ENCODE measurements at regions not wholly inside any gene's neighbourhood (a gene's known extent, or its start where the extent isn't known, plus 50 kb on each side); places are given as distances from the start of the nearest gene placed in this dataset.
A peak's percentile ranks its signal among the peaks of the same experiment; 100 is the strongest.

DNA sequence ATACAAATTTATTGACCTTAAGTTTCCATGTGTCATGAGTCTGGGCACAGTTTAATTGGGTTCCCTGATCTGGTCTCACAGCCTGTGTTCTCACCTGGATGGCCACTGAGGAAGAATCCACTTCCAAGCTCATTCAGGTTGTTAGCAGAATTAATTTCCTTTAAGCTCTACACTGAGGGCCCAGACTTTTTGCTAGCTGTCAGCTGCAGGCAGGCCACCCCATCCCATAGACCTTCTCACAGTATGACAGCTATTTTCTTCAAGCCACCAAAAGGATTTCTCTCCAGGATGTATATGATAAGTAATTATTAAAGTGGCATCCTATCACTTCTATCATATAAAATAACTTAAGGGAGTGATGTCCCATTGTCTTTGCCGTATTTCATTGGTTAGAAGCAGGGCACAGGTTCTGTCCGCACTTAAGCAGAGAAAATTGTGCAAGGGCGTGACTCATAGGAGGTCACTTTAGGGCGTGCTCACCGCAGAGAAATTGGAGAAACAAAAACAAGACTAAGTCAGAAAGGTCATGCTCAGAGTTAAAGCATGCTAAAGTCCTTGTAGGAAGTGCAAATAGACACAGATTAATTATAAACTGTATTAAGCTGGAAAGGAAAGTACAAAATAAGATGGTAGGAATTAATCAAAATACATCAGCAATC, 109.9 kb downstream of the AHR start (continued):
- TF ChIP-seq, protein P1, sequence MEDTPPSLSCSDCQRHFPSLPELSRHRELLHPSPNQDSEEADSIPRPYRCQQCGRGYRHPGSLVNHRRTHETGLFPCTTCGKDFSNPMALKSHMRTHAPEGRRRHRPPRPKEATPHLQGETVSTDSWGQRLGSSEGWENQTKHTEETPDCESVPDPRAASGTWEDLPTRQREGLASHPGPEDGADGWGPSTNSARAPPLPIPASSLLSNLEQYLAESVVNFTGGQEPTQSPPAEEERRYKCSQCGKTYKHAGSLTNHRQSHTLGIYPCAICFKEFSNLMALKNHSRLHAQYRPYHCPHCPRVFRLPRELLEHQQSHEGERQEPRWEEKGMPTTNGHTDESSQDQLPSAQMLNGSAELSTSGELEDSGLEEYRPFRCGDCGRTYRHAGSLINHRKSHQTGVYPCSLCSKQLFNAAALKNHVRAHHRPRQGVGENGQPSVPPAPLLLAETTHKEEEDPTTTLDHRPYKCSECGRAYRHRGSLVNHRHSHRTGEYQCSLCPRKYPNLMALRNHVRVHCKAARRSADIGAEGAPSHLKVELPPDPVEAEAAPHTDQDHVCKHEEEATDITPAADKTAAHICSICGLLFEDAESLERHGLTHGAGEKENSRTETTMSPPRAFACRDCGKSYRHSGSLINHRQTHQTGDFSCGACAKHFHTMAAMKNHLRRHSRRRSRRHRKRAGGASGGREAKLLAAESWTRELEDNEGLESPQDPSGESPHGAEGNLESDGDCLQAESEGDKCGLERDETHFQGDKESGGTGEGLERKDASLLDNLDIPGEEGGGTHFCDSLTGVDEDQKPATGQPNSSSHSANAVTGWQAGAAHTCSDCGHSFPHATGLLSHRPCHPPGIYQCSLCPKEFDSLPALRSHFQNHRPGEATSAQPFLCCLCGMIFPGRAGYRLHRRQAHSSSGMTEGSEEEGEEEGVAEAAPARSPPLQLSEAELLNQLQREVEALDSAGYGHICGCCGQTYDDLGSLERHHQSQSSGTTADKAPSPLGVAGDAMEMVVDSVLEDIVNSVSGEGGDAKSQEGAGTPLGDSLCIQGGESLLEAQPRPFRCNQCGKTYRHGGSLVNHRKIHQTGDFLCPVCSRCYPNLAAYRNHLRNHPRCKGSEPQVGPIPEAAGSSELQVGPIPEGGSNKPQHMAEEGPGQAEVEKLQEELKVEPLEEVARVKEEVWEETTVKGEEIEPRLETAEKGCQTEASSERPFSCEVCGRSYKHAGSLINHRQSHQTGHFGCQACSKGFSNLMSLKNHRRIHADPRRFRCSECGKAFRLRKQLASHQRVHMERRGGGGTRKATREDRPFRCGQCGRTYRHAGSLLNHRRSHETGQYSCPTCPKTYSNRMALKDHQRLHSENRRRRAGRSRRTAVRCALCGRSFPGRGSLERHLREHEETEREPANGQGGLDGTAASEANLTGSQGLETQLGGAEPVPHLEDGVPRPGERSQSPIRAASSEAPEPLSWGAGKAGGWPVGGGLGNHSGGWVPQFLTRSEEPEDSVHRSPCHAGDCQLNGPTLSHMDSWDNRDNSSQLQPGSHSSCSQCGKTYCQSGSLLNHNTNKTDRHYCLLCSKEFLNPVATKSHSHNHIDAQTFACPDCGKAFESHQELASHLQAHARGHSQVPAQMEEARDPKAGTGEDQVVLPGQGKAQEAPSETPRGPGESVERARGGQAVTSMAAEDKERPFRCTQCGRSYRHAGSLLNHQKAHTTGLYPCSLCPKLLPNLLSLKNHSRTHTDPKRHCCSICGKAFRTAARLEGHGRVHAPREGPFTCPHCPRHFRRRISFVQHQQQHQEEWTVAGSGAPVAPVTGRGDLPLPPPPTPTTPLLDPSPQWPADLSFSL (CRISPR knock-in tag; IDR thresholded peaks at IDR 0.05): no peak
- no peak for TF ChIP-seq ZBTB7A (CRISPR knock-in tag; IDR thresholded peaks at IDR 0.05)
- peak; percentile 68; the same call in 1 of the 2 replicates for TF ChIP-seq CBFB (CRISPR knock-in tag; IDR thresholded peaks at IDR 0.05)
- no peak for TF ChIP-seq ZNF350 (CRISPR knock-in tag; IDR thresholded peaks at IDR 0.05; ENCODE audit: borderline replicate concordance, low read depth)
- no peak for TF ChIP-seq HINFP (CRISPR knock-in tag; IDR thresholded peaks at IDR 0.05; ENCODE audit: low read depth)
- TF ChIP-seq ATF5 (CRISPR knock-in tag; IDR thresholded peaks at IDR 0.05; ENCODE audit: low read depth): no peak
- TF ChIP-seq ZNF501 (CRISPR knock-in tag; IDR thresholded peaks at IDR 0.05): no peak
- no peak for TF ChIP-seq MLLT10 (CRISPR knock-in tag; IDR thresholded peaks at IDR 0.05)
- TF ChIP-seq ZNF225 (CRISPR knock-in tag; IDR thresholded peaks at IDR 0.05): no peak
- no peak for TF ChIP-seq ONECUT2 (CRISPR knock-in tag; IDR thresholded peaks at IDR 0.05)
- TF ChIP-seq KDM5B (CRISPR knock-in tag; IDR thresholded peaks at IDR 0.05; ENCODE audit: borderline replicate concordance): no peak
- TF ChIP-seq CC2D1A (CRISPR knock-in tag; IDR thresholded peaks at IDR 0.05): no peak
- no peak for TF ChIP-seq SNAI1 (CRISPR knock-in tag; IDR thresholded peaks at IDR 0.05; ENCODE audit: borderline replicate concordance)
- no peak for TF ChIP-seq NFRKB (IDR thresholded peaks at IDR 0.05)
- TF ChIP-seq AGO2 (optimal IDR thresholded peaks at IDR 0.05; ENCODE audit: low read depth, low read length): no peak
- no peak for TF ChIP-seq NR3C1 (CRISPR knock-in tag; IDR thresholded peaks at IDR 0.05)
- no peak for TF ChIP-seq REL (CRISPR knock-in tag; conservative IDR thresholded peaks at IDR 0.05)
- TF ChIP-seq NFYB (CRISPR knock-in tag; IDR thresholded peaks at IDR 0.05): no peak
- no peak for TF ChIP-seq HCFC1 (IDR thresholded peaks at IDR 0.05; ENCODE audit: low read depth, low read length)
- no peak for TF ChIP-seq NFATC3 (CRISPR knock-in tag; IDR thresholded peaks at IDR 0.05)
- TF ChIP-seq SP140L (CRISPR knock-in tag; IDR thresholded peaks at IDR 0.05; ENCODE audit: borderline replicate concordance): 0 out of 2 replicates have a peak, but pooled peaks have one; percentile 48
- TF ChIP-seq, protein P2, sequence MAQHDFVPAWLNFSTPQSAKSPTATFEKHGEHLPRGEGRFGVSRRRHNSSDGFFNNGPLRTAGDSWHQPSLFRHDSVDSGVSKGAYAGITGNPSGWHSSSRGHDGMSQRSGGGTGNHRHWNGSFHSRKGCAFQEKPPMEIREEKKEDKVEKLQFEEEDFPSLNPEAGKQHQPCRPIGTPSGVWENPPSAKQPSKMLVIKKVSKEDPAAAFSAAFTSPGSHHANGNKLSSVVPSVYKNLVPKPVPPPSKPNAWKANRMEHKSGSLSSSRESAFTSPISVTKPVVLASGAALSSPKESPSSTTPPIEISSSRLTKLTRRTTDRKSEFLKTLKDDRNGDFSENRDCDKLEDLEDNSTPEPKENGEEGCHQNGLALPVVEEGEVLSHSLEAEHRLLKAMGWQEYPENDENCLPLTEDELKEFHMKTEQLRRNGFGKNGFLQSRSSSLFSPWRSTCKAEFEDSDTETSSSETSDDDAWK (CRISPR knock-in tag; IDR thresholded peaks at IDR 0.05): no peak

Data from HepG2 (cell line).